Panc1 (cell line): ENCODE measurements at regions not wholly inside any gene's neighbourhood (a gene's known extent, or its start where the extent isn't known, plus 50 kb on each side); places are given as distances from the start of the nearest gene placed in this dataset.

ENCODE experiments used
- CTCF ChIP-seq: fragments of 450-650 bp; IDR thresholded peaks from 2 replicates; pipeline ENCODE4 v1.5.1; 2017; ENCODE audit warnings: mild to moderate bottlenecking
- POLR2AphosphoS5 ChIP-seq: IDR thresholded peaks from 2 replicates; pipeline ENCODE4 v1.6.1; 2012; ENCODE audit warnings: mild to moderate bottlenecking, low read depth, low read length, moderate library complexity
- SIN3A ChIP-seq: IDR thresholded peaks from 2 replicates; pipeline ENCODE4 v1.6.1; 2012; ENCODE audit warnings: low read depth, mild to moderate bottlenecking, low read length, moderate library complexity, borderline replicate concordance; ENCODE audit not compliant: insufficient read depth
- TCF7L2 ChIP-seq: IDR thresholded peaks from 2 replicates; pipeline ENCODE4 v1.6.1; 2011; ENCODE audit warnings: mild to moderate bottlenecking, low read depth, low read length, inconsistent platforms

- TF ChIP-seq CTCF: no peak
- TF ChIP-seq SIN3A: no peak
- TF ChIP-seq POLR2AphosphoS5: no peak
- no peak for TF ChIP-seq TCF7L2
Observed at GRCh38 chr2:193428336-193428818, 1233.6 kb upstream of the TMEFF2 start.
